Suppressor macrophage treated with lipopolysaccharide for 1 hour (primary cell): ENCODE measurements at regions not wholly inside any gene's neighbourhood (a gene's known extent, or its start where the extent isn't known, plus 50 kb on each side); places are given as distances from the start of the nearest gene placed in this dataset.

Experiments used
- DNase-seq, 3 donors: peaks; one replicate each; pipeline ENCODE4 v3.0.0-alpha.2; 2020 to 2022

- no peak for DNase-seq
These were observed 111.9 kb upstream of the IGFBP3 start for GRCh38 chr7:46032942-46033341.

GRCh38 chr7:46032353-46032752 is 111.3 kb upstream of the IGFBP3 start:
- DNase-seq: no peak

GRCh38 chr7:46029111-46029704 is 108.1 kb upstream of the IGFBP3 start:
- no peak for DNase-seq

- DNase-seq: no peak
These were observed 107.2 kb upstream of the IGFBP3 start for GRCh38 chr7:46028246-46028645.

- DNase-seq: peak in 1 of 3 donors; percentile 2
These were observed 105.7 kb upstream of the IGFBP3 start for GRCh38 chr7:46026741-46027140.

- DNase-seq: no peak
These were observed 103.3 kb upstream of the IGFBP3 start for GRCh38 chr7:46024263-46024916.

- no peak for DNase-seq
These were observed 101.3 kb upstream of the IGFBP3 start for GRCh38 chr7:46022397-46022796.

GRCh38 chr7:46015107-46015868 is 94.2 kb upstream of the IGFBP3 start:
- no peak for DNase-seq

- no peak for DNase-seq
These were observed 90.4 kb upstream of the IGFBP3 start for GRCh38 chr7:46011501-46011900.

- DNase-seq: no peak
These were observed 90.0 kb upstream of the IGFBP3 start for GRCh38 chr7:46011059-46011458.

GRCh38 chr7:46009211-46009610 is 88.1 kb upstream of the IGFBP3 start:
- DNase-seq: no peak

GRCh38 chr7:46007990-46008643 is 87.0 kb upstream of the IGFBP3 start:
- DNase-seq: no peak

GRCh38 chr7:46007194-46007593 is 86.1 kb upstream of the IGFBP3 start:
- DNase-seq: no peak

GRCh38 chr7:46006723-46007122 is 85.7 kb upstream of the IGFBP3 start:
- DNase-seq: no peak

GRCh38 chr7:46006212-46006611 is 85.1 kb upstream of the IGFBP3 start:
- DNase-seq: no peak

GRCh38 chr7:46004965-46005364 is 83.9 kb upstream of the IGFBP3 start:
- DNase-seq: no peak

GRCh38 chr7:46003896-46004875 is 83.1 kb upstream of the IGFBP3 start:
- no peak for DNase-seq

- no peak for DNase-seq
These were observed 82.1 kb upstream of the IGFBP3 start for GRCh38 chr7:46003161-46003560.

- DNase-seq: no peak
These were observed 79.4 kb upstream of the IGFBP3 start for GRCh38 chr7:46000513-46000912.

- no peak for DNase-seq
These were observed 78.5 kb upstream of the IGFBP3 start for GRCh38 chr7:45999541-45999940.

GRCh38 chr7:45998506-45998905 is 77.4 kb upstream of the IGFBP3 start:
- no peak for DNase-seq

GRCh38 chr7:45993621-45994020 is 72.5 kb upstream of the IGFBP3 start:
- no peak for DNase-seq
